Erythroblast (primary cell): ENCODE measurements at regions not wholly inside any gene's neighbourhood (a gene's known extent, or its start where the extent isn't known, plus 50 kb on each side); places are given as distances from the start of the nearest gene placed in this dataset.

Experiments used
- GATA1 ChIP-seq: IDR thresholded peaks from 2 replicates; pipeline ENCODE4 v1.6.1; 2011; ENCODE audit warnings: low read depth, mild to moderate bottlenecking, control low read depth, low read length, moderate library complexity
- POLR2A ChIP-seq: IDR thresholded peaks from 2 replicates; pipeline ENCODE4 v1.6.1; 2011; ENCODE audit warnings: mild to moderate bottlenecking, low read length

- TF ChIP-seq POLR2A = no peak
- TF ChIP-seq GATA1 = no peak
Measured at GRCh38 chr2:129188451-129188850, 791.0 kb upstream of the RAB6C start.
